ENCODE measurements at regions not wholly inside any gene's neighbourhood (a gene's known extent, or its start where the extent isn't known, plus 50 kb on each side); places are given as distances from the start of the nearest gene placed in this dataset.

DNA sequence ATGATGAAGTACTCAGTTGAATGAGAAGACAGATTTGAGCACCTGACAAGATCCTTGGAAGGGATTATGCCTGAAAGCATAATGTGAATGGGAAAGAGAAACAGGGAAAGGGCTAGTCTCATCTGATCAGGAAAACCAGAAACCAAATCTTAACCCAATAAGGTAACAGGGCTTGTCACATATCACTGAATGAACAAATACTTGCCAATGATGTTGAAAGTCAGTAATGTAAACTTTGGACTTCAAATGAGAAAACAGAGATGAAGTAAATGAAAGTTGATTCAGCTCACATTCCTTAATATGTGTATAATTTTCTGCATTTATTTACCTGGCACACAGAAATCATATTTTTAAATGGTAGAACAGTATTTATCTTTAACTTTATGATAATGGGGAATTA, 480.0 kb downstream of the KCTD12 start:
- TF ChIP-seq, protein P1, sequence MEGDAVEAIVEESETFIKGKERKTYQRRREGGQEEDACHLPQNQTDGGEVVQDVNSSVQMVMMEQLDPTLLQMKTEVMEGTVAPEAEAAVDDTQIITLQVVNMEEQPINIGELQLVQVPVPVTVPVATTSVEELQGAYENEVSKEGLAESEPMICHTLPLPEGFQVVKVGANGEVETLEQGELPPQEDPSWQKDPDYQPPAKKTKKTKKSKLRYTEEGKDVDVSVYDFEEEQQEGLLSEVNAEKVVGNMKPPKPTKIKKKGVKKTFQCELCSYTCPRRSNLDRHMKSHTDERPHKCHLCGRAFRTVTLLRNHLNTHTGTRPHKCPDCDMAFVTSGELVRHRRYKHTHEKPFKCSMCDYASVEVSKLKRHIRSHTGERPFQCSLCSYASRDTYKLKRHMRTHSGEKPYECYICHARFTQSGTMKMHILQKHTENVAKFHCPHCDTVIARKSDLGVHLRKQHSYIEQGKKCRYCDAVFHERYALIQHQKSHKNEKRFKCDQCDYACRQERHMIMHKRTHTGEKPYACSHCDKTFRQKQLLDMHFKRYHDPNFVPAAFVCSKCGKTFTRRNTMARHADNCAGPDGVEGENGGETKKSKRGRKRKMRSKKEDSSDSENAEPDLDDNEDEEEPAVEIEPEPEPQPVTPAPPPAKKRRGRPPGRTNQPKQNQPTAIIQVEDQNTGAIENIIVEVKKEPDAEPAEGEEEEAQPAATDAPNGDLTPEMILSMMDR (IDR thresholded peaks at IDR 0.05; ENCODE audit: low read depth, low read length, missing input control) = no peak
- TF ChIP-seq, protein P2, sequence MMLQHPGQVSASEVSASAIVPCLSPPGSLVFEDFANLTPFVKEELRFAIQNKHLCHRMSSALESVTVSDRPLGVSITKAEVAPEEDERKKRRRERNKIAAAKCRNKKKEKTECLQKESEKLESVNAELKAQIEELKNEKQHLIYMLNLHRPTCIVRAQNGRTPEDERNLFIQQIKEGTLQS (IDR thresholded peaks at IDR 0.05) = no peak
- TF ChIP-seq JUND (IDR thresholded peaks at IDR 0.05) (no peak), GABPA (IDR thresholded peaks at IDR 0.05 in 1 of 2, conservative IDR thresholded peaks at IDR 0.05 in 1 of 2) (no peak), SP1 (IDR thresholded peaks at IDR 0.05) (no peak), YY1 (IDR thresholded peaks at IDR 0.05) (no peak), RAD21 (IDR thresholded peaks at IDR 0.05) (no peak), RXRA (IDR thresholded peaks at IDR 0.05) (no peak), EGR1 (IDR thresholded peaks at IDR 0.05; ENCODE audit: low read depth in 2 of 2) (no peak)
- TF ChIP-seq, protein P3, sequence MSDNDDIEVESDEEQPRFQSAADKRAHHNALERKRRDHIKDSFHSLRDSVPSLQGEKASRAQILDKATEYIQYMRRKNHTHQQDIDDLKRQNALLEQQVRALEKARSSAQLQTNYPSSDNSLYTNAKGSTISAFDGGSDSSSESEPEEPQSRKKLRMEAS (IDR thresholded peaks at IDR 0.05) = no peak
- TF ChIP-seq, protein P4, sequence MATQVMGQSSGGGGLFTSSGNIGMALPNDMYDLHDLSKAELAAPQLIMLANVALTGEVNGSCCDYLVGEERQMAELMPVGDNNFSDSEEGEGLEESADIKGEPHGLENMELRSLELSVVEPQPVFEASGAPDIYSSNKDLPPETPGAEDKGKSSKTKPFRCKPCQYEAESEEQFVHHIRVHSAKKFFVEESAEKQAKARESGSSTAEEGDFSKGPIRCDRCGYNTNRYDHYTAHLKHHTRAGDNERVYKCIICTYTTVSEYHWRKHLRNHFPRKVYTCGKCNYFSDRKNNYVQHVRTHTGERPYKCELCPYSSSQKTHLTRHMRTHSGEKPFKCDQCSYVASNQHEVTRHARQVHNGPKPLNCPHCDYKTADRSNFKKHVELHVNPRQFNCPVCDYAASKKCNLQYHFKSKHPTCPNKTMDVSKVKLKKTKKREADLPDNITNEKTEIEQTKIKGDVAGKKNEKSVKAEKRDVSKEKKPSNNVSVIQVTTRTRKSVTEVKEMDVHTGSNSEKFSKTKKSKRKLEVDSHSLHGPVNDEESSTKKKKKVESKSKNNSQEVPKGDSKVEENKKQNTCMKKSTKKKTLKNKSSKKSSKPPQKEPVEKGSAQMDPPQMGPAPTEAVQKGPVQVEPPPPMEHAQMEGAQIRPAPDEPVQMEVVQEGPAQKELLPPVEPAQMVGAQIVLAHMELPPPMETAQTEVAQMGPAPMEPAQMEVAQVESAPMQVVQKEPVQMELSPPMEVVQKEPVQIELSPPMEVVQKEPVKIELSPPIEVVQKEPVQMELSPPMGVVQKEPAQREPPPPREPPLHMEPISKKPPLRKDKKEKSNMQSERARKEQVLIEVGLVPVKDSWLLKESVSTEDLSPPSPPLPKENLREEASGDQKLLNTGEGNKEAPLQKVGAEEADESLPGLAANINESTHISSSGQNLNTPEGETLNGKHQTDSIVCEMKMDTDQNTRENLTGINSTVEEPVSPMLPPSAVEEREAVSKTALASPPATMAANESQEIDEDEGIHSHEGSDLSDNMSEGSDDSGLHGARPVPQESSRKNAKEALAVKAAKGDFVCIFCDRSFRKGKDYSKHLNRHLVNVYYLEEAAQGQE (IDR thresholded peaks at IDR 0.05) = no peak

Data from liver (tissue), 3 donors.